HEK293T (cell line): ENCODE measurements at regions not wholly inside any gene's neighbourhood (a gene's known extent, or its start where the extent isn't known, plus 50 kb on each side); places are given as distances from the start of the nearest gene placed in this dataset.

Source experiments
- BHLHE40 ChIP-seq: fragments of 450-650 bp; IDR thresholded peaks from 2 replicates; pipeline ENCODE4 v1.6.1; 2016; ENCODE audit warnings: mild to moderate bottlenecking, moderate library complexity, borderline replicate concordance
- ELF4 ChIP-seq: fragments of 450-650 bp; IDR thresholded peaks from 2 replicates; pipeline ENCODE4 v1.6.1; 2017; ENCODE audit warnings: antibody characterized with exemption
- FOXK2 ChIP-seq: fragments of 450-650 bp; IDR thresholded peaks from 2 replicates; pipeline ENCODE4 v1.6.1; 2016; ENCODE audit warnings: mild to moderate bottlenecking
- HDGF ChIP-seq: fragments of 450-650 bp; IDR thresholded peaks from 2 replicates; pipeline ENCODE4 v1.6.1; 2017; ENCODE audit warnings: antibody characterized with exemption, borderline replicate concordance
- PKNOX1 ChIP-seq: fragments of 450-650 bp; IDR thresholded peaks from 2 replicates; pipeline ENCODE4 v1.6.1; 2016
- SP1 ChIP-seq: fragments of 450-650 bp; IDR thresholded peaks from 2 replicates; pipeline ENCODE4 v1.6.1; 2017
- SUZ12 ChIP-seq: fragments of 450-650 bp; IDR thresholded peaks from 2 replicates; pipeline ENCODE4 v1.6.1; 2016; ENCODE audit warnings: mild to moderate bottlenecking
- ZNF384 ChIP-seq: fragments of 450-650 bp; IDR thresholded peaks from 2 replicates; pipeline ENCODE4 v1.6.1; 2016

DNA sequence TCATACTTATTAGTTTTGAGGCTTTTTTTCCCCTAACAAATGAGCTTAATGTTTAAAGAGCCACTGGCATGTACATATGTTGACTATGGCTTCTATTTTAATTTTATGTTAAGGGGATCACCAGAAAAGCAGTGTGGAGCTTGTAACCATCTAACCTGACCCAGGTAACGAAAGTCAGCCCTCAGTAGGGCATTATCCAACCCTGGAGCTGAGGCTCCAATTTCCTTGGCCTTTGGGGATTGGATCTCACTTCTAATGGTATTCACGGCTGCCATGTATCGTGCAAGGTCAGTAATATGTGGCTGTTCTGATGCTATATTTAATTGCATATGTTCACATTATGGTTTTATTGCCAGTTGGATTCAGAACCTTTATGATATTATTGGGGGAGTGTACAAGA is 75.2 kb upstream of the CCSER1 start:
- no peak for TF ChIP-seq PKNOX1
- no peak for TF ChIP-seq SUZ12
- TF ChIP-seq FOXK2: no peak
- no peak for TF ChIP-seq ELF4
- no peak for TF ChIP-seq SP1
- no peak for TF ChIP-seq BHLHE40
- no peak for TF ChIP-seq HDGF
- no peak for TF ChIP-seq ZNF384
